Kidney (tissue), 13 donors: ENCODE measurements at regions not wholly inside any gene's neighbourhood (a gene's known extent, or its start where the extent isn't known, plus 50 kb on each side); places are given as distances from the start of the nearest gene placed in this dataset.

Source experiments
- DNase-seq, 5 donors: peaks; one replicate each; pipeline ENCODE4 v3.0.0-alpha.2; 2013 to 2020
- FAIRE-seq: peaks from 2 replicates; lab custom pipeline; 2012; peaks lifted over from hg19 to GRCh38; lab: Jason Lieb, UNC
- H3K27ac ChIP-seq, 2 donors: one replicate each; pipeline ENCODE4 v1.7.0; 2013; ENCODE audit warnings: low read depth in 2 of 2, low read length in 2 of 2, inconsistent platforms in 1 of 2
- H3K27me3 ChIP-seq: one replicate; pipeline ENCODE4 v1.7.1; 2013; ENCODE audit warnings: low read length, inconsistent platforms; ENCODE audit not compliant: control insufficient read depth, insufficient read depth
- H3K36me3 ChIP-seq, 3 donors: one replicate each; pipeline versions ENCODE4 v1.7.0 to v1.7.1; 2013; ENCODE audit warnings: low read length in 3 of 3, control low read depth in 1 of 3, inconsistent platforms in 1 of 3; ENCODE audit not compliant: insufficient read depth in 3 of 3, control insufficient read depth in 2 of 3
- H3K4me1 ChIP-seq, 3 donors: one replicate each; pipeline versions ENCODE4 v1.7.0 to v1.7.1; 2013; ENCODE audit warnings: low read length in 3 of 3, inconsistent platforms in 1 of 3, low read depth in 1 of 3; ENCODE audit not compliant: control insufficient read depth in 2 of 3, insufficient read depth in 2 of 3
- H3K4me3 ChIP-seq, 3 donors: one replicate each; pipeline versions ENCODE4 v1.7.0 to v1.8.1; 2013; ENCODE audit warnings: low read length in 3 of 3, control low read depth in 1 of 3, inconsistent platforms in 1 of 3
- H3K9ac ChIP-seq, 3 donors: one replicate each; pipeline versions ENCODE4 v1.7.0 to v1.7.1; 2013; ENCODE audit warnings: low read length in 3 of 3, control low read depth in 1 of 3, inconsistent platforms in 1 of 3
- H3K9me3 ChIP-seq, 3 donors: one replicate each; pipeline versions ENCODE4 v1.7.0 to v1.7.1; 2013; ENCODE audit warnings: low read length in 3 of 3, control low read depth in 1 of 3, inconsistent platforms in 1 of 3; ENCODE audit not compliant: control insufficient read depth in 2 of 3, insufficient read depth in 1 of 3
- intact Hi-C: fragments of 100-400 bp; cut with DNase I; formaldehyde crosslinking; loops from one replicate; pipeline ENCODE4 v1.11.1; 2022
- TF ChIP-seq, protein P1 (sequence below): IDR thresholded peaks from 3 replicates; pipeline ENCODE4 v1.5.1; 2012; ENCODE audit warnings: mild to moderate bottlenecking, moderate library complexity, borderline replicate concordance; ENCODE audit not compliant: insufficient read depth; ENCODE audit errors: extremely low read depth
- donor health status: control.
- donor health status: control.
- donor health status: control.
- donor health status: control.
- donor health status: control.
- donor health status: DM: yes; HTN: yes; CAD: no.
- donor health status: Normal renal cell carcinoma (clear cell type).

DNA sequence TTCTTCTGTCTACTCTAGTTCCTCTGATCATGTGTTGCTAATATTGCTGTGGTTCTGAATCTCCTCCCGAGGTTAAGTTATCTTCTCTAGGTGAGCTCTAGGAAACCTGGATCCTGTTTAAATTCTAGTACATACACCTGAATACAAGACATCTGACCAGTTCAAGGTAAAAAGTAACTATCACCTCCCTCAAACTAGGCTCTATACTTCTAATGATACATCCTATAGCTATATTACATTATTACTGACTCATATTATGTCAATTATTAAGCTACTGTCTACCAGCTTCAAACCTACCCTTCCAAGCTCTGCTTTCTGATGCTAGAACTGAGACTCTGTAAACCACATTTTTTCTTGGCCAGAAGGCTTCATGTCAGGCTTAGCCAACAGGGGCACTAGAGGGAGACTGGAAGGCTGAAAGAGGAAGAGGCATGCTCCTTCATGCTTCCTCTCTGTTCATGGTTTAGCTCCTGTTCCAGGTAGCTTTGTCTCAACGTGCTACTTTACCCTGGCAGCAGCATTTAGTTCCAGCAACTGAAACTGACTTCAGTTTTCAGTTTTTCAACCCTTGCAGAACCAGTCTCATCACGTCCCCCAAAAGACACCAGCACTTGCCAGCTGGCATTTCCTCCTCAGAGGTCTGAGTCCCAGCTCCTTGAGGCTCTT is 148.4 kb upstream of the TOP1 start:
- FAIRE-seq (no peak), DNase-seq (no peak)
- intact Hi-C loops, result no loop called here
- H3K36me3 ChIP-seq, result no peaks in the 10 kb centered on the region
- H3K9ac ChIP-seq, result no peak overlapping the region
- H3K27ac ChIP-seq, result no peak overlapping the region
- no peaks in the 10 kb centered on the region for H3K4me1 ChIP-seq
- no peaks in the 10 kb centered on the region for H3K9me3 ChIP-seq
- H3K27me3 ChIP-seq, result no peaks in the 10 kb centered on the region
- TF ChIP-seq, protein P1, sequence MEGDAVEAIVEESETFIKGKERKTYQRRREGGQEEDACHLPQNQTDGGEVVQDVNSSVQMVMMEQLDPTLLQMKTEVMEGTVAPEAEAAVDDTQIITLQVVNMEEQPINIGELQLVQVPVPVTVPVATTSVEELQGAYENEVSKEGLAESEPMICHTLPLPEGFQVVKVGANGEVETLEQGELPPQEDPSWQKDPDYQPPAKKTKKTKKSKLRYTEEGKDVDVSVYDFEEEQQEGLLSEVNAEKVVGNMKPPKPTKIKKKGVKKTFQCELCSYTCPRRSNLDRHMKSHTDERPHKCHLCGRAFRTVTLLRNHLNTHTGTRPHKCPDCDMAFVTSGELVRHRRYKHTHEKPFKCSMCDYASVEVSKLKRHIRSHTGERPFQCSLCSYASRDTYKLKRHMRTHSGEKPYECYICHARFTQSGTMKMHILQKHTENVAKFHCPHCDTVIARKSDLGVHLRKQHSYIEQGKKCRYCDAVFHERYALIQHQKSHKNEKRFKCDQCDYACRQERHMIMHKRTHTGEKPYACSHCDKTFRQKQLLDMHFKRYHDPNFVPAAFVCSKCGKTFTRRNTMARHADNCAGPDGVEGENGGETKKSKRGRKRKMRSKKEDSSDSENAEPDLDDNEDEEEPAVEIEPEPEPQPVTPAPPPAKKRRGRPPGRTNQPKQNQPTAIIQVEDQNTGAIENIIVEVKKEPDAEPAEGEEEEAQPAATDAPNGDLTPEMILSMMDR, result no peak
- H3K4me3 ChIP-seq, result no peak overlapping the region

DNA sequence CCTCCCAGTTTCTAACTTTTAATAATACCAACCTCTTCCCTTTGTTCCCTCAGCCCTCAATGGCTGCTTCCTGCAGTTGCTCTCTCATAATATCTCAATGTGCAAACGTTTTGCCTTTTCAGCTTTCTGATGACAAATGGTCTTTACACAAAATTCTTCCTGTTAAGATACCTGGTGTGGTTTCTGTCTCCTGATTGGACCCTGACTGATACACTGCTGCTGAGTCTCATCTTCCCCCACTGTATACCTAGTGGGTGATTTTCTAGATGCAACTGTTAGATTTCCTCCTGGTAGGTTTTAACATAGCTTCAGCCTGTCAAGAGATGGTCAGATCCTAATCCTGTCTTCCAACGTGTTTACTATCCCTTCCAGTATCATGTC is 147.9 kb upstream of the TOP1 start:
- no peak for FAIRE-seq
- Histone ChIP-seq H3K27ac (no peak overlapping the region), H3K27me3 (no peaks in the 10 kb centered on the region), H3K4me1 (no peaks in the 10 kb centered on the region), H3K4me3 (no peak overlapping the region), H3K36me3 (no peaks in the 10 kb centered on the region), H3K9me3 (no peaks in the 10 kb centered on the region), H3K9ac (no peak overlapping the region)
- TF ChIP-seq, protein P1, result no peak
- intact Hi-C loops, result no loop called here
- DNase-seq, result no peak

DNA sequence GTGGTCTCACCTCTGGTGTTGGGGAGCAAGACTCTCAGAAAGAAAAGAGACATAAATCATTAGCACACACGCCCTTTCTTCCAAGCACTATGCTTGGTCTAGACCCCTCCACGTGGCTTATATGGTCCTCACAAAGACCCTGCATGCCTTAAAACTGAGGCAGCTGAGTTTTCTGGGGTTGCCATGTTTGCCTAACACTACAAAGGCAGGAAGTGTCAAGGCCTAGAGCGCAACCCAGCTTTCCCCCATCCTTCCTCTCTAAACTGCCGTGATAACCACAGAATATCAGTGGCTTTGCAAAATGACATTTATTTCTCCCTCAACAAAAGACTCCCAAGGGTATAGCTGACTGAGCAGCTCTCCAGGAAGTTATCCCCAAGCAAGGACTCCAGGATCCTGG is 146.5 kb upstream of the TOP1 start:
- no peak overlapping the region for H3K4me3 ChIP-seq
- no peak for DNase-seq
- H3K9me3 ChIP-seq, result no peaks in the 10 kb centered on the region
- intact Hi-C loops, result no loop called here
- H3K36me3 ChIP-seq, result no peaks in the 10 kb centered on the region
- no peaks in the 10 kb centered on the region for H3K4me1 ChIP-seq
- TF ChIP-seq, protein P1, result no peak
- no peak overlapping the region for H3K27ac ChIP-seq
- H3K9ac ChIP-seq, result no peak overlapping the region
- FAIRE-seq, result no peak
- no peaks in the 10 kb centered on the region for H3K27me3 ChIP-seq

DNA sequence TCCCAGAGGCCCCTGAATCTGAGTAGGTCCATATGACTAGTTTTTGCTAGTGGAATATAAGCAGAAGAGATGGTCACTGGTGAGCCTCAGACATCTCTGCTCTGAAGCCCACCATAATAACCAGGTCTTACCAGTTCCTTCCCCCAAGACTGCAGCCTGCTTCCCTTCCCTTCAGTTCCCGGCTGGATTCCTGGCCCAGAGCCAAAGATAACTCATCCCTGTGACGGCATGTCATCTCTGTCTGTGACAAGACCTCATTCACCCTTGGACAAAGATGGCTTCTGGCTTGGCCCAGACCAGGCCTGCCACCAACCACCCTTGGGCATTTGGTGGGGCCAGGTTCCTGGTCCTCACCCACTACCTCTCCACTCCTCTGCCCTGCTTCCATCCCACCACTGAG is 145.5 kb upstream of the TOP1 start:
- intact Hi-C loops, result no loop called here
- H3K36me3 ChIP-seq, result no peaks in the 10 kb centered on the region
- H3K9me3 ChIP-seq, result no peaks in the 10 kb centered on the region
- no peaks in the 10 kb centered on the region for H3K4me1 ChIP-seq
- no peak overlapping the region for H3K27ac ChIP-seq
- H3K27me3 ChIP-seq, result no peaks in the 10 kb centered on the region
- FAIRE-seq, result no peak
- no peak overlapping the region for H3K4me3 ChIP-seq
- no peak overlapping the region for H3K9ac ChIP-seq
- DNase-seq, result no peak
- TF ChIP-seq, protein P1, result no peak
